ENCODE measurements at regions not wholly inside any gene's neighbourhood (a gene's known extent, or its start where the extent isn't known, plus 50 kb on each side); places are given as distances from the start of the nearest gene placed in this dataset.

DNA sequence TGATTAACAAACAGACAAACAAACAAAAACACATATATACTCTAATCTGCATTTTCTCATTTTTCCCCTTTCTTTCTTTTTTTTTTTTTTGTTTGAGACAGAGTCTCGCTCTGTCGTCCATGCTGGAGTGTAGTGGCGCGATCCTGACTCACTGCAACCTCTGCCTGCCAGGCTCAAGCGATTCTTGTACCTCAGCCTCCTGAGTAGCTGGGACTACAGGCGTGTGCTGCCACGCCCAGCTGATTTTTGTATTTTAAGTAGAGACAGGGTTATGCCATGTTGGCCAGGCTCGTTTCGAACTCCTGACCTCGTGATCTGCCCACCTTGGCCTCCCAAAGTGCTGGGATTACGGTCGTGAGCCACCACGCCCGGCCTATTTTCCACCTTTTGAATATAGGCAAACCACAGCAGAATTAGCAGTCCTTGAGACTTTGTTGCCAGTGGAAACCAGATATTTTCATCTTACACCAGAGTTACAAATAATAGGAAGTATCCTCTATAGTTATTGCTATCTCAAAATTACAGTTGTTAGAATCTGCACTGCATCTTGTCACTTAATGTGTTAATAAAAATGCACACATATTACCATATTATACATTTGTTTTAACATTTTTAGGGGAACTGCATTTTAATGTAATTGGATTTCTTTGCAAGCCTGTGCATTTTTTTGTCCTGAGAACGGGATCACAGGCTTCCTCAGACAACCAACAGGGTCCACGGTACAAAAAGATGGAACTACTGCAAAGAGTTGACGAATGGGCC, 208.2 kb upstream of the ZNF217 start:
- H3K4me3 ChIP-seq (ENCODE audit: low read depth in 1 of 2, low read length in 2 of 2): no peak overlapping the region

DNA sequence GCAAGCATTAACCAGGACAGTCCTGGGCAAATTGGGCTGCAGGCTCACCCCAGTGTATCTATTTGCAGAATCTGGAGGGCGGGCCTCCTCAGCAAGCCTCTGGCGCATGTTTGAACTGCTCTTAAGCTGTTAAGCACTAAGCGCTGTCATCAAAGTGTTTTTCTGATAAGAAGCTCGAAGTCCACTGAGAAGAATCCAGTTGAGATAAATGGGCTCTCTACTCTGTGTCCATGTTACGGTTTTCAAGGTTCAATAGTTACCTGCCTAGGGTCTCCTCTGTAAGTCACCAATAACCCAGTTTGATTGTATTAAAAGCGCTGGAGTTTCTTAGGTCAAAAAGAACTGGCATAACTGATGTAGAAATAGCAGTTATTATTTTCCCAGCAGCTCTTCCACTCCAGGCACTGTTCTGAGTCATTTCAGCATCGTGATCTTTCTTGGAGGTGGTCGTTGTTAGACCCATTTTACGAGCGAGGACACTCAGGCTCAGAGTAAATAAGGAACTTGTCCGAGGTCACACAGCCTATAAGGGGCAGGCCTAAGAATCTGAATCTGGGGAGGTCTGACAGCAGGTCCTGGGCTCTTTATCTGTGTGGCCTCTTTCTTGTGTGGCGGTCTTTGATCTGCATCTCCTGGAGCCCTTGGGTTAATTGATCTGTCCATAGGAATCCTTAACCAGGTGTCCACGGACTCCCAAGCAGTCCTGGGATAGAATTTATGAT, 207.4 kb upstream of the ZNF217 start:
- no peaks in the 10 kb centered on the region for H3K36me3 ChIP-seq (ENCODE audit: control insufficient read depth in 1 of 2, insufficient read depth in 2 of 2, low read length in 2 of 2)
- no peak overlapping the region for H3K9ac ChIP-seq (ENCODE audit: low read depth in 1 of 2, low read length in 2 of 2)
- H3K27ac ChIP-seq (ENCODE audit: low read depth, low read length): no peak overlapping the region

More for the DNA sequence above, 208.2 kb upstream of the ZNF217 start:
- H3K36me3 ChIP-seq (ENCODE audit: control insufficient read depth in 1 of 2, insufficient read depth in 2 of 2, low read length in 2 of 2): no peaks in the 10 kb centered on the region
- no peak overlapping the region for H3K9ac ChIP-seq (ENCODE audit: low read depth in 1 of 2, low read length in 2 of 2)
- no peaks in the 10 kb centered on the region for H3K9me3 ChIP-seq (ENCODE audit: control insufficient read depth in 1 of 2, low read length in 2 of 2)
- no peak overlapping the region for H3K27ac ChIP-seq (ENCODE audit: low read depth, low read length)
- peaks cover 13 to 21% of the 10 kb centered on the region in 2 donors for H3K4me1 ChIP-seq (ENCODE audit: control insufficient read depth in 1 of 2, insufficient read depth in 2 of 2, low read length in 2 of 2)
- no peaks in the 10 kb centered on the region for H3K27me3 ChIP-seq (ENCODE audit: control insufficient read depth in 1 of 2, insufficient read depth in 2 of 2, low read length in 2 of 2)

DNA sequence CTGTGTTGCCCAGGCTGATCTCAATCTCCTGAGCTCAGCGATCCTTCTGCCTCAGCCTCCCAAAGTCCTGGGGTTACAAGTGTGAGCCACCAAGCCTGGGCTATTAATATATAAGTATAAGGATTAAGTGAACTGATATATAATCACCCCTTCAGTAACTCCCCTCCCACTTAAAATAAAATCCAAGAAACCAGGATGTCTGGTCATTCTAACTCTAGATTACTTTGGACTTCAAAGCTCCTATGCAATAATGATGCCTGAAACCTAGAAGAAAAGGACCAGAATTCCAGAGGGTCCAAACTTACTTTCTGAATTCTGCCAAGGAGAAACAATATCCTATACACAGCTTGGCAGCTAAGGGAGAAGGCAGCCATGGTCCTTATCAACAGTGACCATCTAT, 206.8 kb upstream of the ZNF217 start:
- Histone ChIP-seq H3K9me3 (ENCODE audit: control insufficient read depth in 1 of 2, low read length in 2 of 2) (no peaks in the 10 kb centered on the region), H3K27me3 (ENCODE audit: control insufficient read depth in 1 of 2, insufficient read depth in 2 of 2, low read length in 2 of 2) (no peaks in the 10 kb centered on the region), H3K9ac (ENCODE audit: low read depth in 1 of 2, low read length in 2 of 2) (no peak overlapping the region), H3K4me1 (ENCODE audit: control insufficient read depth in 1 of 2, insufficient read depth in 2 of 2, low read length in 2 of 2) (peaks cover 13 to 21% of the 10 kb centered on the region in 2 donors), H3K4me3 (ENCODE audit: low read depth in 1 of 2, low read length in 2 of 2) (no peak overlapping the region), H3K27ac (ENCODE audit: low read depth, low read length) (no peak overlapping the region), H3K36me3 (ENCODE audit: control insufficient read depth in 1 of 2, insufficient read depth in 2 of 2, low read length in 2 of 2) (no peaks in the 10 kb centered on the region)

More for the DNA sequence above, 207.4 kb upstream of the ZNF217 start:
- no peaks in the 10 kb centered on the region for H3K27me3 ChIP-seq (ENCODE audit: control insufficient read depth in 1 of 2, insufficient read depth in 2 of 2, low read length in 2 of 2)
- no peaks in the 10 kb centered on the region for H3K9me3 ChIP-seq (ENCODE audit: control insufficient read depth in 1 of 2, low read length in 2 of 2)
- H3K4me1 ChIP-seq (ENCODE audit: control insufficient read depth in 1 of 2, insufficient read depth in 2 of 2, low read length in 2 of 2): peaks cover 13 to 21% of the 10 kb centered on the region in 2 donors
- no peak overlapping the region for H3K4me3 ChIP-seq (ENCODE audit: low read depth in 1 of 2, low read length in 2 of 2)

DNA sequence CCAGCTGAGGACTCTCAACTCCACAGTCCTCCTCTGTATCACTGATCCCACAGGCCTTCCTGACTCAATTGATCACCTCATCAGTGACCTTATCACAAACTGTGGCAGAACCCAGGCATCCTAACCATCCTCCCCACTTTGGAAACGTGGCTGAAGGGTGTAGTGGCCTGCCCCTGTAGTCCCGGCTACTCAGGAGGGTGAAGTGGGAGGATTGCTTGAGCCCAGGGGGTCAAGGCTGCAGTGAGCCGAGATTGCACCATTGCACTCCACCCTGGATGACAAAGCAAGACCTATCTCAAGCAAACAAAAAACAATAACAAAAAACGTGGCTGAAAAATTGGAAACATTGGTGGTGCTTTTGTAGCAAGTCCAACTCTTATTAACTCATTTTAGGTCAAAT, 203.4 kb upstream of the ZNF217 start:
- Histone ChIP-seq H3K9ac (ENCODE audit: low read depth in 1 of 2, low read length in 2 of 2) (no peak overlapping the region), H3K27me3 (ENCODE audit: control insufficient read depth in 1 of 2, insufficient read depth in 2 of 2, low read length in 2 of 2) (no peaks in the 10 kb centered on the region), H3K9me3 (ENCODE audit: control insufficient read depth in 1 of 2, low read length in 2 of 2) (no peaks in the 10 kb centered on the region), H3K27ac (ENCODE audit: low read depth, low read length) (no peak overlapping the region), H3K4me1 (ENCODE audit: control insufficient read depth in 1 of 2, insufficient read depth in 2 of 2, low read length in 2 of 2) (peaks cover 17 to 21% of the 10 kb centered on the region in 2 donors), H3K4me3 (ENCODE audit: low read depth in 1 of 2, low read length in 2 of 2) (no peak overlapping the region), H3K36me3 (ENCODE audit: control insufficient read depth in 1 of 2, insufficient read depth in 2 of 2, low read length in 2 of 2) (no peaks in the 10 kb centered on the region)

DNA sequence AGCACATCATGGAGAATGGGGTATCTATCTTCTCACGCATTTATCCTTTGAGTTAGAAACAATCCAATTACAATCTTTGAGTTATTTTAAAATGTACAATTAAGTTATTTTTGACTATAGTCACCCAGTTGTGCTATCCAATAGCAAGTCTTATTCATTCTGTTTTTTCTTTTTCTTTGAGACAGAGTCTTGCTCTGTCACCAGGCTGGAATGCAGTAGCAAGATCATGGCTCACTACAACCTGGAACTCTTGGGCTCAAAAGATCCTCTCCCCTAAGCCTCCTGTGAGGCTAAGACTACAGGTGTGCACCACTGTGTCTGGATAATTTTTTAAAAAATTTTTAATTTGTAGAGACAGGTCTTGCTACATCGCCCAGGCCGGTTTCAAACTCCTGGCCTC, 201.5 kb upstream of the ZNF217 start:
- H3K27ac ChIP-seq (ENCODE audit: low read depth, low read length): no peak overlapping the region
- no peaks in the 10 kb centered on the region for H3K27me3 ChIP-seq (ENCODE audit: control insufficient read depth in 1 of 2, insufficient read depth in 2 of 2, low read length in 2 of 2)

DNA sequence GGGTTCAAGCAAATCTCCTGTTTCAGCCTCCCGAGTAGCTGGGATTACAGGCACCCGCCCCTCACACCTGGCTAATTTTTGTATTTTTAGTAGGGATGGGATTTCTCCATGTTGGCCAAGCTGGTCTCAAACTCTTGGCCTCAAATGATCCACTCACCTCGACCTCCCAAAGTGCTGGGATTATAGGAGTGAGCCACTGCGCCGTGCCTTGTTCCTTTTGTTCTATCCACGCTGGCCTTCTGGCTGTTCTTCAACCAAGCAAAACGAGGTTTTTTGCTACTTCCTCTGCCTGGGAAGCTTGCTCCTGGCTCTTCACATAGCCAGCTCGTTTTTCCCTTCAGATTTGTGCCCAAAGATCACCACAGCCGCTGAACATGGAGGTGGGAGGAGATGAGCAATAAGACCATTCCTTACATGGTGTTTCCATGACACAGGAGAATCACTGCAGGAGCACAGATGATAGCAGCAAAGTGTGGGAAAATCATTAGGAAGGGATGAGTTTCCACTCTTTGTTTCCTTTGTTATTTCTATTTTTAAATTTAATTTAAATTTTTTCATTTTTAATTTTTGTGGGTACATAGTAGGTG, 201.0 kb upstream of the ZNF217 start:
- Histone ChIP-seq H3K27ac (ENCODE audit: low read depth, low read length) (no peak overlapping the region), H3K36me3 (ENCODE audit: control insufficient read depth in 1 of 2, insufficient read depth in 2 of 2, low read length in 2 of 2) (no peaks in the 10 kb centered on the region), H3K4me3 (ENCODE audit: low read depth in 1 of 2, low read length in 2 of 2) (no peak overlapping the region), H3K9ac (ENCODE audit: low read depth in 1 of 2, low read length in 2 of 2) (no peak overlapping the region), H3K27me3 (ENCODE audit: control insufficient read depth in 1 of 2, insufficient read depth in 2 of 2, low read length in 2 of 2) (no peaks in the 10 kb centered on the region), H3K4me1 (ENCODE audit: control insufficient read depth in 1 of 2, insufficient read depth in 2 of 2, low read length in 2 of 2) (peaks cover 2 to 6% of the 10 kb centered on the region in 2 donors), H3K9me3 (ENCODE audit: control insufficient read depth in 1 of 2, low read length in 2 of 2) (no peaks in the 10 kb centered on the region)

More for the DNA sequence above, 201.5 kb upstream of the ZNF217 start:
- Histone ChIP-seq H3K9me3 (ENCODE audit: control insufficient read depth in 1 of 2, low read length in 2 of 2) (no peaks in the 10 kb centered on the region), H3K4me3 (ENCODE audit: low read depth in 1 of 2, low read length in 2 of 2) (no peak overlapping the region), H3K4me1 (ENCODE audit: control insufficient read depth in 1 of 2, insufficient read depth in 2 of 2, low read length in 2 of 2) (peaks cover 8 to 12% of the 10 kb centered on the region in 2 donors), H3K36me3 (ENCODE audit: control insufficient read depth in 1 of 2, insufficient read depth in 2 of 2, low read length in 2 of 2) (no peaks in the 10 kb centered on the region), H3K9ac (ENCODE audit: low read depth in 1 of 2, low read length in 2 of 2) (no peak overlapping the region)

DNA sequence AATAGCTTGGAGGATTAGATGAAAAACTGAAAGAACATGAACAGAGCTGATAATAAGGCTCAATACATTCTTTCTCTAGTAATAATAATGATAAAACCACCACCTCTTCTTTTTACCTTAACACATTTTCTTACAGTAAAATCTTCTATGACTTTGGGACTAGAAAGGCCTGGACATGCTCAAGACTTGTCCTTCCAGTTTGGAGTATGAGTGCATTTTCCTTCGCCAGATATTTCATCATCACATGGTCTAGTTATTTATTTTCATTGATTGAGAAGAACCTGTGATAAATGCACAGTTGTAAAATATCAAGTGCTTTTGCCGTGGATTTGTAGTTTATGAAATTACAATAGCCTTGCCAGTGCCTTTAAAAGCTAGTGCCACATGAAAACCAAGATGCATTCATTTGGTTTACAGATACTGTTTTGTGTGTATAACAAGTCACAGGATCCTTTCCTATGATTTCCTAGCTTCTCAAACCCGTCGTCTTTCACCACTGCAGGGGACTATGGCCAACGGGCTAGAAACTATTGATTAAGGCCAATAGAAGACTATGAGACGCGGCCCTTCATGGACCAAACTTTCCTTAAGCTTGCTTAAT, 200.2 kb upstream of the ZNF217 start:
- no peaks in the 10 kb centered on the region for H3K9me3 ChIP-seq (ENCODE audit: control insufficient read depth in 1 of 2, low read length in 2 of 2)
- H3K4me3 ChIP-seq (ENCODE audit: low read depth in 1 of 2, low read length in 2 of 2): no peak overlapping the region
- H3K9ac ChIP-seq (ENCODE audit: low read depth in 1 of 2, low read length in 2 of 2): no peak overlapping the region
- no peaks in the 10 kb centered on the region for H3K36me3 ChIP-seq (ENCODE audit: control insufficient read depth in 1 of 2, insufficient read depth in 2 of 2, low read length in 2 of 2)
- H3K27ac ChIP-seq (ENCODE audit: low read depth, low read length): no peak overlapping the region
- peaks cover 0 to 4% of the 10 kb centered on the region in 2 donors for H3K4me1 ChIP-seq (ENCODE audit: control insufficient read depth in 1 of 2, insufficient read depth in 2 of 2, low read length in 2 of 2)
- no peaks in the 10 kb centered on the region for H3K27me3 ChIP-seq (ENCODE audit: control insufficient read depth in 1 of 2, insufficient read depth in 2 of 2, low read length in 2 of 2)

DNA sequence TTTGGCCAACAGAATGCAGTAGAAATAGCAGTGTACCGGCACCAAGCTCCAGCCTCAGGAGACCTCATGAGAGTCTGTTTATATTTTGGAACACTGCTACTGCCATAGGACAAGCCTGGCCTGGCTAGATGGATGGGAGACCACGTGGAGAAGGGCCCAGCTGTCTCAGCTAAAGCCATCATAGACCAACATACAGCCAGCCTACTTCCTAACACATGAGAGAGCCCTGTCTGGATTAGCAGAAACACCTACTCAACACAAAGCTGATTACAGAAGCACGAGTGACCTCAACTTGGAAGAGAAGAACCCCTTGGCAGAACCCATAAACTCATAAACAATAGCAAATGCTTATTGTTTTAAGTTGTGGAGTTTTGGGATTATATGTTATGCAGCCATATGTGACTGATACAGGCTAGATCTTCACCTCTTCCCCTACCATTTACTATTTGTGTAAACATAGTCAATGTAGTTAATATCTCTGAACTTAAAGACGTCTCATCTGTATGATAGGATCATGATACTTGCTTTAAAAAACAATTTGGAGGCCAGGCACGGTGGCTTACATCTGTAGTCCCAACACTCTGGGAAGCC, 199.4 kb upstream of the ZNF217 start:
- Histone ChIP-seq H3K27ac (ENCODE audit: low read depth, low read length) (no peak overlapping the region), H3K36me3 (ENCODE audit: control insufficient read depth in 1 of 2, insufficient read depth in 2 of 2, low read length in 2 of 2) (no peaks in the 10 kb centered on the region), H3K9me3 (ENCODE audit: control insufficient read depth in 1 of 2, low read length in 2 of 2) (no peaks in the 10 kb centered on the region), H3K9ac (ENCODE audit: low read depth in 1 of 2, low read length in 2 of 2) (no peak overlapping the region), H3K27me3 (ENCODE audit: control insufficient read depth in 1 of 2, insufficient read depth in 2 of 2, low read length in 2 of 2) (no peaks in the 10 kb centered on the region), H3K4me1 (ENCODE audit: control insufficient read depth in 1 of 2, insufficient read depth in 2 of 2, low read length in 2 of 2) (peaks cover 0 to 4% of the 10 kb centered on the region in 2 donors), H3K4me3 (ENCODE audit: low read depth in 1 of 2, low read length in 2 of 2) (no peak overlapping the region)

DNA sequence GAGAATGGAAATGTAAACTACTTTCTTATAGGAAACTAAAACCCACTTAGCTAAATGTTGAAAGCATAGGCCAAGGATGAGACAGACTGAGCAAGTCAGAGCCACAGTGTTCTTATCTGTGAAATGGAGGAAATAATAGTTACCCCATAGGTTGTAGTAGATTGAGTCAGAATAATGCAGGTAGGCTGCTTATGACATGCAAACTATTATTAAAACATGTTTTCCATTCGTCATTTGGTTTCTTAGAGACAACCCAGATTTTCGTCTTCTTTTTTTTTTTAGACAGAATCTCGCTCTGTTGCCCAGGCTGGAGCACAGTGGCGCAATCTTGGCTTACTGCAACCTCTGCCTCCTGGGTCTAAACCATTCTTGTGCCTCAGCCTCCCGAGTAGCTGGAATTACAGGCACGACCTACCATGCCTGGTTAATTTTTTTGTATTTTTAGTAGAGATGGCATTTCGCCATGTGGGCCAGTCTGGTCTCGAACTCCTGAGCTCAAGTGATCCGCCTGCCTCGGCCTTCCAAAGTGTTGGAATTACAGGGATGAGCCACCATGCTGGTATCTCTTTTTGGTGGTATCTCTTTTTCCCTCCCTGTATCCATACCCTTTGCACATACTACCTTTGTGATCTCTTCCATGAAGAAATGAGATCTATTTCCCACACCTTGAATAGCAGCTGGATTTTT, 196.5 kb upstream of the ZNF217 start:
- H3K4me1 ChIP-seq (ENCODE audit: control insufficient read depth in 1 of 2, insufficient read depth in 2 of 2, low read length in 2 of 2): peaks cover 4 to 15% of the 10 kb centered on the region in 2 donors
- no peak overlapping the region for H3K27ac ChIP-seq (ENCODE audit: low read depth, low read length)

More for the DNA sequence above, 196.5 kb upstream of the ZNF217 start:
- no peak overlapping the region for H3K4me3 ChIP-seq (ENCODE audit: low read depth in 1 of 2, low read length in 2 of 2)
- no peaks in the 10 kb centered on the region for H3K27me3 ChIP-seq (ENCODE audit: control insufficient read depth in 1 of 2, insufficient read depth in 2 of 2, low read length in 2 of 2)
- H3K36me3 ChIP-seq (ENCODE audit: control insufficient read depth in 1 of 2, insufficient read depth in 2 of 2, low read length in 2 of 2): no peaks in the 10 kb centered on the region
- no peak overlapping the region for H3K9ac ChIP-seq (ENCODE audit: low read depth in 1 of 2, low read length in 2 of 2)
- no peaks in the 10 kb centered on the region for H3K9me3 ChIP-seq (ENCODE audit: control insufficient read depth in 1 of 2, low read length in 2 of 2)

Measured in duodenal mucosa (tissue), 2 donors.